Rectal smooth muscle tissue (tissue), 1 donor: ENCODE measurements at regions not wholly inside any gene's neighbourhood (a gene's known extent, or its start where the extent isn't known, plus 50 kb on each side); places are given as distances from the start of the nearest gene placed in this dataset.
"Not testable (repeated sequence)": the region's sequence is repeated elsewhere in the genome, so short reads cannot be mapped to it uniquely, and the experiment has no call there.

Source experiments
- H3K27ac ChIP-seq: one replicate; pipeline ENCODE4 v1.7.0; 2013; ENCODE audit warnings: low read depth, low read length, inconsistent platforms
- H3K27me3 ChIP-seq: one replicate; pipeline ENCODE4 v1.7.0; 2013; ENCODE audit warnings: low read length; ENCODE audit not compliant: control insufficient read depth, insufficient read depth
- H3K36me3 ChIP-seq: one replicate; pipeline ENCODE4 v1.7.0; 2013; ENCODE audit warnings: low read length; ENCODE audit not compliant: control insufficient read depth, insufficient read depth
- H3K4me1 ChIP-seq: one replicate; pipeline ENCODE4 v1.7.0; 2013; ENCODE audit warnings: low read length; ENCODE audit not compliant: control insufficient read depth, insufficient read depth
- H3K4me3 ChIP-seq: one replicate; pipeline ENCODE4 v1.7.0; 2013; ENCODE audit warnings: low read length
- H3K9ac ChIP-seq: one replicate; pipeline ENCODE4 v1.7.0; 2013; ENCODE audit warnings: low read length

- not testable (repeated sequence) for H3K36me3 ChIP-seq, H3K27ac ChIP-seq
Observed at GRCh38 chr9:62871765-62872164, 1681.9 kb downstream of the SPATA31A7 start.

DNA sequence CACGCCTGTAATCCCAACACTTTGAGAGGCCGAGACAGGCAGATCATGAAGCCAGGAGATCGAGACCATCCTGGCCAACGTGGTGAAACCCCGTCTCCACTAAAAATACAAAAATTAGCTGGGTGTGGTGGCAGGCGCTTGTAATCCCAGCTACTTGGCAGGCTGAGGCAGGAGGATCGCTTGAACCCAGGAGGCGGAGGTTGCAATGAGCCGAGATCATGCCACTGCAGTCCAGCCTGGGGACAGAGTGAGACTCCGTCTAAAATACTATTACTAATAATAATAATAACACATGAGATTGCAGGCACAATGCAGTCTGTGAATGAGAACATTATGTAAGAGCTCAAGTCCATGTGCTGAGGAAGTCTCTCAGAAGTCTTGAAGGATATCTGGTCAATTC, 1684.4 kb downstream of the SPATA31A7 start:
- not testable (repeated sequence) for H3K9ac ChIP-seq, H3K27me3 ChIP-seq

More at GRCh38 chr9:62871765-62872164, 1681.9 kb downstream of the SPATA31A7 start:
- H3K27me3 ChIP-seq, H3K4me3 ChIP-seq, H3K9ac ChIP-seq, H3K4me1 ChIP-seq: not testable (repeated sequence)

DNA sequence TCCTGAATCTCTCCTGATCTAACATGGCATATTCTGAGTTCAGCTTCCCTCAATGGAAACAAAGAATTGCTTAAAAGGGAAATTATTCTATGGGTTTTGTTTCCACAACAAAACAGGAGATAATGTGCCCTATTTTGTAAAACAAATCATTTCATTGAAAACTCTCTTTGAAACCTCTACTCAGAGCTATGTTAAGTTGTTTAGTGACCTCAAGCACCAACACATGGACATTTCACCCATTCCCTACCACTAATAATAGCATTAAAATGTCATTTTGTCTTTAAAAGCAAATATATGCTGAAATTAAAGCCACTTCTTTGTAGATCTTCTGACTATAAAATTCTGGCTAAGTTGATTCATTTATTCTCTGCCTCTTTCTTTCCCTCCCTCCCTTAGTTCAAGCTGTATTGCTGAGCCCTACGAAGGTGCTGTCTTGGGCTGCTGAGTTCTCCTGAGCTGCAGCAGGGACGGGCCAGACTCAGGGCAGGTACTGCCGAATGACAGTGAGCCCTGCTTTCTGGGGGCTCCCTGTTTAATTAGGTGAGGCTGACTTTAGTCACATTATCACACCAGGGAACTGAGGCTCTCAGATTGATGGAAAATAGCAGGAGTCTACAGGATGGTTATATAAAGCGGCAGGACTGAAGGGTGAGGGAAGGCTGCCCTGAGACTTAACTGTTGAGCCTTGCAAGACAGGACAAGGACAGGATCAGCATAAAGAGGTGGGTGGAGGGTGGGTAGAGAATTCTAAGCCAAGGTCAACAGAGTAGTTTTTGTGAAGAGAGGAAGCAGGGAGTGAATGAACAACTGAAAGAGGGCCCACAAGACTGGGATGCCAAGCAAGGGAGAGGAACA, 1685.1 kb downstream of the SPATA31A7 start:
- not testable (repeated sequence) for H3K36me3 ChIP-seq, H3K27ac ChIP-seq, H3K4me3 ChIP-seq, H3K9ac ChIP-seq, H3K4me1 ChIP-seq, H3K27me3 ChIP-seq

More for the DNA sequence above, 1684.4 kb downstream of the SPATA31A7 start:
- H3K4me3 ChIP-seq, H3K4me1 ChIP-seq, H3K27ac ChIP-seq, H3K36me3 ChIP-seq: not testable (repeated sequence)

- H3K4me3 ChIP-seq, H3K4me1 ChIP-seq, H3K27me3 ChIP-seq, H3K27ac ChIP-seq, H3K36me3 ChIP-seq, H3K9ac ChIP-seq: not testable (repeated sequence)
Observed at GRCh38 chr9:62877552-62877951, 1687.7 kb downstream of the SPATA31A7 start.

GRCh38 chr9:62877987-62878386, 1688.2 kb downstream of the SPATA31A7 start:
- H3K4me1 ChIP-seq, H3K27me3 ChIP-seq, H3K4me3 ChIP-seq, H3K9ac ChIP-seq, H3K27ac ChIP-seq, H3K36me3 ChIP-seq: not testable (repeated sequence)

DNA sequence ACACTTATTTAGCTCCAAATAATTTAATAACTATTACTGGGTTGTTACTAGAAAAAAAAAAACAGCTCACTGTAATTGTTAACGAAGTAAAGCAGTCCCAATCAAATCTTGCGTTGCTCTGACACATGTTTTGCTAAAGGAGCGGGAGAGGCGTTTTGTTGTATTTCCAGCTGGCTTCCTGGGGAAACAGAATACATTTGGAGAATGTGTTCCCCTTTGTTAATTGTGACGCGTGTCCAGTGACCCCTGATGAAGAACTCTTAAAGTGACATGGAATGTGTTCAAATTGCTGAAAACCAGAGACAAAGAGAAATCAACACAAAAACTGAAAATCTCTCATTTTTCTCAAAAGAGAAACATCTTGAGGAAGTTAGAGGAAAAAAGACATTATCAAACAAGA, 1690.6 kb downstream of the SPATA31A7 start:
- not testable (repeated sequence) for H3K9ac ChIP-seq, H3K36me3 ChIP-seq, H3K27me3 ChIP-seq, H3K27ac ChIP-seq, H3K4me3 ChIP-seq, H3K4me1 ChIP-seq

DNA sequence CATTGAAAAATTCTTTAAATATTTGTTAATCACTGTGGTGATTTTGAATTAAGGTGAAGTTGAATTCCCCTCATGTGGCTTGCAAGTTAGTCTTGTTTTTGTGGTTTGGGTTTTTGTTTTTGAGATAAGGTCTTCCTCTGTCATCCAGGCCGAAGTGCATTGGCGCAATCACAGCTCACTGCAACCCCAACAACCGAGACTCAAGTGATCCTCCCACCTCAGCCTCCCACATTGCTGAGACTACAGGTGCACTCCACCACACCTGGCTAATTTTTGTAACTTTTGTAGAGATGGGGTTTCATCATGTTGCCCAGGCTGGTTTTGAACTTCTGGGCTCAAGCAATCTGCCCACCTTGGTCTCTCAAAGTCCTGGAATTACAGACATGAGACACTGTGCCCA, 1691.1 kb downstream of the SPATA31A7 start:
- H3K27ac ChIP-seq, H3K27me3 ChIP-seq, H3K4me3 ChIP-seq, H3K9ac ChIP-seq, H3K36me3 ChIP-seq, H3K4me1 ChIP-seq: not testable (repeated sequence)

GRCh38 chr9:62881811-62882210, 1692.0 kb downstream of the SPATA31A7 start:
- H3K27ac ChIP-seq, H3K9ac ChIP-seq, H3K36me3 ChIP-seq, H3K4me1 ChIP-seq, H3K27me3 ChIP-seq, H3K4me3 ChIP-seq: not testable (repeated sequence)

- H3K4me1 ChIP-seq, H3K4me3 ChIP-seq, H3K9ac ChIP-seq, H3K27me3 ChIP-seq, H3K27ac ChIP-seq, H3K36me3 ChIP-seq: not testable (repeated sequence)
Observed at GRCh38 chr9:62882717-62883116, 1692.9 kb downstream of the SPATA31A7 start.

- not testable (repeated sequence) for H3K4me3 ChIP-seq, H3K9ac ChIP-seq, H3K27me3 ChIP-seq, H3K4me1 ChIP-seq, H3K27ac ChIP-seq, H3K36me3 ChIP-seq
Observed at GRCh38 chr9:62896692-62897091, 1706.9 kb downstream of the SPATA31A7 start.

DNA sequence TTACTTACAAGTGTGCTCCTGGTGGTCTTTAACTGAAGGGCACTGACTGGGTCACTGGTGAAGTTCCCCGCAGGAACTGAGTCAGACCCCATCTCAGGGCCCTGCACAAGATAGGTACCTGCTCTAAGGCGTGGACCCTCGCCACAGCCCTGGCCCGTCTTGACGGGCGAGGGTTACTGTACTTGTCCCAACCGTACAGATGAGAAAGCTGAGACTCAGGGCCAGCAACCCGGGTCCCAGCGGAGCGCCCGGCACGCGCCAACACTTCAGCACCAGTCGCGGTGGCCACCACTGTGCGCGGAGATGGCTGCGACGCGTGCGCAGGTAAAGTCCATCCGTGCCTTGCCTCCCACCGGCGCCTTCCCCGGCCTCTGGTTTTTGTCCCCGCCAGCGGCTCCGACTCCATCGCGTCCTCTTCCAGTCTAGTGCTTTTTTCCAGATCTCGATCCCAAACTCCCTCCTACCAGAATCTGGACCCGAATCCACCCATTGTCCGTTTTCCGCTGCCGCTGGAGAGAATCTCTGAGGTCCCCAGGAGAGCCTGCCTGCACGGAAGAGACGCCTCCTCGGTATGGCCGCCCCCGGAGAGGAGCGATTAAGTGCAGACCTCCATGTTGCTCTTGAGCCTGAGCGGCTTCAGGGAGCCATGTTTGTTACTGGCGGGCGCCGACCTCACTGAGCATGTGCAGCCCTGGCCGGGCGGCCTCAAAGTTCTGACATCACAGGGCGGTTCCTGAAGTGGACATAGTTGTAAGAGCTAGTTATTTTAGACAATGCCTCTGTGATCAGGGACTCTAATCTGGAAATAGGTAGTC, 1707.8 kb downstream of the SPATA31A7 start:
- H3K4me3 ChIP-seq: peak overlapping the region; percentile 46
- H3K27ac ChIP-seq: peak overlapping the region; percentile 51

GRCh38 chr9:62899666-62900065, 1709.8 kb downstream of the SPATA31A7 start:
- not testable (repeated sequence) for H3K4me3 ChIP-seq, H3K9ac ChIP-seq, H3K4me1 ChIP-seq, H3K27me3 ChIP-seq, H3K36me3 ChIP-seq, H3K27ac ChIP-seq

More for the DNA sequence above, 1707.8 kb downstream of the SPATA31A7 start:
- not testable (repeated sequence) for H3K4me1 ChIP-seq, H3K9ac ChIP-seq, H3K27me3 ChIP-seq, H3K36me3 ChIP-seq

DNA sequence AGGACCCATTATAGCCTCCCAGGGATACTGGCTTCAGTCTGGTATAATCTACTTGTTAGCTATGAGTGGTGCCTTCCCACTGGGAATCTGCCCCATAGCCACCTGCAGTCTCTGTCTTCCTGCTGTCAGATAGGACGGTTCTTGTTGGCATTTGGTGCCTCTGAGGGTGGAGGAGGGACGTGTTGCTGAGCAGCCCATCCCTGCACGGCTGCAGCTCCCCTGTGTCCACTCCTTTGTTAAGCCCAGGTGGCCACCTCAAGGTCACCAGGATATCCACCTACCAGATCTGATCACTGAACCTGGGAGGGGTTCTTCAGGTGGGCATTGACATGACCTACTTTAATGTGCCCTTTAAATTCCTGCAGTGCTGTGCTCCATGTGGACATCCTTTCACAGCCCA, 1714.2 kb downstream of the SPATA31A7 start:
- not testable (repeated sequence) for H3K4me3 ChIP-seq, H3K9ac ChIP-seq, H3K27me3 ChIP-seq, H3K27ac ChIP-seq, H3K4me1 ChIP-seq, H3K36me3 ChIP-seq
